KBM-7 (cell line): ENCODE measurements at regions not wholly inside any gene's neighbourhood (a gene's known extent, or its start where the extent isn't known, plus 50 kb on each side); places are given as distances from the start of the nearest gene placed in this dataset.
A peak's percentile ranks its signal among the peaks of the same experiment; 100 is the strongest.

Experiments used
- DNase-seq: peaks from one replicate; pipeline ENCODE4 v3.0.0-alpha.2; 2015
- in situ Hi-C: fragments of 300-500 bp; cut with MboI; formaldehyde crosslinking; loops from 2 replicates; pipeline ENCODE4 v1.14.3; 2020; ENCODE audit warnings: low sequenced_read_pairs, low pct_unique_long_range_greater_than_20kb, mixed read lengths

DNA sequence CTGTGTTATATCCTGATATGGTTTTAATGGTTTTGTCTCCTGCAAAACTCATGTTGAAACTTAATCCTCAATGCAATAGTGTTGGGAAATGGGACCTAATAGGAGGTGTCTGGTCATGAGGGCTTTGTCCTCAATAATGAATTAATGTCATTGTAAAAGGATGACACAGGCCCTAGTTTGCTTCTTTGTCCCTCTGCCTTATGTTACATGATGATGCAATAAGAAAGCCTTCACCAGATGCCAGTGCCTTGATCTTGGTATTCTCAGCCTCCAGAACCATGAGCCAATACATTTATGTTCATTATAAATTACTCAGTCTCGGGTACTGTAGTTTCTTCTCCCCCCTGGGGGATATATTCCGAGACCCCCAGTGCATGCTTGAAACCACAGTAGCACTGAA is 1247.4 kb upstream of the SORCS1 start:
- in situ Hi-C loops = no loop called here
- DNase-seq = no peak

DNA sequence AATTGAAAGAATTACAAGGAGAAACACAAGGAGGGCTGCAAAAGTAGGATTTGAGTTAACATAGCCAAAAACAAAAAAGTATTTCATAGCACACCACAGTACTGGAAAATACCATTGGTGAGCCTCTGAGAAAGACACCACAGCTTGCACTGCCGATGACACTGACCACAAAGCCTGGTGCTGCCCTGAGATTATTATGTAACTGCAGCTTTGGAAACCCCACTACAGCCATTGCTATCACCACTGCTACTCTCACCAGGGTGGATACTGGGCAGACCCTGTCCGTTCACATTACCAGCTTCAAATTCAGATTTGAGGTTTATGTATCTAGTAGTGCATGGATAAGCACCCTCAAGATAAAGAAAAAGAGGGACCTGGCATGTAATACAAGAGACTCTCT is 1246.7 kb upstream of the SORCS1 start:
- no peak for DNase-seq
- in situ Hi-C loops = no loop called here

DNA sequence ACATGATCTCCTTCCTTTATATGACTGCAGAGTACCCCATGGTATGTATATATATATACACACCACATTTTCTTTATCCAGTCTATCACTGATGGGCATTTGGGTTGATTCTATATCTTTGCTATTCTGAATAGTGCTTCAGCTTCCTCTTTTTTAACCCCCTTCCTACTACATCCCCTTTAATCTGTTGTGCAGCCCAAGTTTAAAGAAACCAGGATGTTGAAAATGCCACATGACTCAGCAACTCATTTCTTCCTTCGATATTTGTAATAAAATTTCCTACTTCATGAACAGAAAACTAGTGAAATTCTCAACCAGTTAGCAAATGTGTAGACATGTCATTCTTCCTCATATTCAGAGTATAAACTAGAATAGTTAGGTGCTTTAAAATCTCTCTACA is 1245.7 kb upstream of the SORCS1 start:
- in situ Hi-C loops = no loop called here
- peak; percentile 1 for DNase-seq

GRCh38 chr10:108409306-108409705 is 1244.8 kb upstream of the SORCS1 start:
- no peak for DNase-seq
- in situ Hi-C loops = no loop called here

DNA sequence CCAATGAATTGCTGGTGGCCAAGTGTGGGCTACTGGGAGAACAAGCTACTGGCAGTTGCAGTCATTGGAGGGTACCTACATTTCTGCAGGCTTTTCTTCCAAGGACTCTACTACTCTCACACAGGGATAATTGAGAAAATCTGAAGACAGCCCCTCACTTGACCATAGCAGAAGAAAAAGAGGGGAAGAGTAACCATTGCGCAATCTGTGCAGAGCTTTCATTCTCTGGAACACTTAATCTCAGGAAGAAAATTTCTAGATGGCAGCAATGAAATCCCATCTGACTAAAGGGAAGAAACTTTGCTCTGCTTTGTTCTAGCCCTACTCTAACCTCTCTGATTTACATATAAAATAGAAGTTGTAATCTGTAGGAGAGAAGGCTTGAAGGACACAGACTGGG is 1239.6 kb upstream of the SORCS1 start:
- no peak for DNase-seq
- in situ Hi-C loops = no loop called here

DNA sequence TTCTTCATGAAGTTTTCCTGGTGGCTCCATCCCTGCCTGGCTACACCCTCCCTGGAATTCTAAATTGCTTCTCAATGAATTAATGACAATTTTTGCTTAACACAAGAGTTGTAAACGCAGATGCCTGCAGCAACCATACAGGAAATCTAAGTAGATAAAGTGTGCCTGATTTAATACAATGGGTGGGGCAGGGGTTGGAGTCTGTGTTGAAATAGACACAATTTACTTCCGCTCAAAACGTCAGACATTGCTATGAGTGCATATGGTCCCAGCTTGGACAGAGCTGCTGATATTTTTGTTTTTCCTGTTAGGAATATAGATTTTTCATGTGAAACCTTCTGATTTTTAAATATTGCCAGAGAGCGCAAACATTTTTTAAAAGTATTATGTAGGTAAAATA is 1235.0 kb upstream of the SORCS1 start:
- in situ Hi-C loops = no loop called here

DNA sequence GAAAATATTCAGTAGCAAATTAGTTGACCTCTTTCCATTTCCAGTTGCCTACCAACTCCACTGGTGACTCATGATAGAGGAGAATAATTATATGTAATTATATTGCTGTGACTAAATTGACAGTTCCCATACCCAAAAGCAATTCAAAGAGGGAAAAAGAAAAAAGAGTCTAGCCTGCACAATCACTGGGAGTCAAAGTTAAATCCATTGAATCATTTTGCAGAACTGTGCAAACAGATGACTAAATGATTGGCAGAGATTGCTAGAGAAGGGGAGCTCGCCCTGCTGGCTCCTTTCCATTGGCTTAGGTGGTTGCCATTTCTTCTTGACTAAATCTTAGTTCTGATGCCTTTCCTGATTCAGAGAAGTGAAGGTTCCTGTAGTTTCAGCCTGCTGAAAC is 1228.6 kb upstream of the SORCS1 start:
- DNase-seq = no peak
- in situ Hi-C loops = no loop called here

More for the DNA sequence above, 1235.0 kb upstream of the SORCS1 start:
- no peak for DNase-seq

GRCh38 chr10:108392286-108392685 is 1227.8 kb upstream of the SORCS1 start:
- no peak for DNase-seq

DNA sequence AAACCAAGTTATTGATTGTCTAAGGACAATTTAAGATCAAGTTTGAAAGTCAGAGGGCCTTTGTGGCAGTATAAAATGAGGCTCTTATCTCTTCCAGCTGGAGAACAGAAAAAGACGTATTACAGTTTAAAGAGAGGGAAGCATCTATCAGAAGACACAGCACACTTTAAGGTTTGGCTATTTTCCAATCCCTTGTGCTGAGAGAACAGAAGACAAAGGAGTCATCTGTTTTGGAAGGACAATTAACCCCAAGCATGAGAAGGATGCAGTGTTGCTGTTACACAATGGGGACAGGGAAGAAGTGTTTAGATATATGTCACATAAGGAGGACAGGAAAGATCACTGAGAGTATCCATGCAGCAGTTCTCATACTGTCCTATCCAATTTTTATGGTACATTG is 1224.2 kb upstream of the SORCS1 start:
- no peak for DNase-seq
- in situ Hi-C loops = no loop called here

More at GRCh38 chr10:108392286-108392685, 1227.8 kb upstream of the SORCS1 start:
- in situ Hi-C loops = no loop called here

- no peak for DNase-seq
- in situ Hi-C loops = no loop called here
Observed at GRCh38 chr10:108385963-108386362, 1221.5 kb upstream of the SORCS1 start.

DNA sequence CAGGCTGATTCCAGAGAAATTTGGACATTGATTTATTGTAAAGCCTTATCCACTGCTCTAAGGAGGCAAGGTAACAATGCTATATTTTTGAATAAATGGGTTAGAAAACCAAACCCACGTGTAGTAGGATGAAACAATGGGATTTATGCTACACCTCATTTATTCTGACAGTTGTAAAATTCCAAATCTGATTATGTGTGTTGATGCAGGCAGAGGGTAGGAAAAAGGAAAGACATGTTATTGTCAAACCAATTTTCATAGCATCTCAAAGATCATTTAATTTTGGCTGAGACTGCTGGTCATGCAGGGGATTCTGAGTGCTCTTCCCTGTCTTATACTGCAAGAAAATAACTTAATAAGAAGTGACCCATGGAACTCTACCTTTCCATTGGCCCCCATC is 1219.9 kb upstream of the SORCS1 start:
- in situ Hi-C loops = no loop called here

GRCh38 chr10:108378779-108379178 is 1214.3 kb upstream of the SORCS1 start:
- in situ Hi-C loops = no loop called here
- no peak for DNase-seq

More for the DNA sequence above, 1219.9 kb upstream of the SORCS1 start:
- no peak for DNase-seq

DNA sequence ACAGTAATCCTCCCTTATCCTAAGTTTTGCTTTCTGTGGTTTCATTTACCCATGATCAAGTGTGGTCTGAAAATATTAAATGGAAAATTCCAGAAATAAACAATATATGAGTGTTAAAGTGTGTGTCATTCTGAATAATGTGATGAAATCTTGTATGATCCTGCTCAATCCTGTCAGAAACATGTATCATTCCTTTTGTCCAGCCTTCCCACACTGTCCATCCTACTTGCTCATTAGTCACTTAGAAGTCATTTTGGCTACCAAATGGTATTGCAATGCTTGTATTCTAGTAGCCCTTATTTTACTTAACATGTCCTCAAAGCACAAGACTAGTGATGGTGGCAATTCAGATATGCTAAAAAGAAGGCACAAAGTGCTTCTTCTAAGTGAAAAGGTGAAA is 1211.2 kb upstream of the SORCS1 start:
- in situ Hi-C loops = no loop called here
- DNase-seq = no peak

DNA sequence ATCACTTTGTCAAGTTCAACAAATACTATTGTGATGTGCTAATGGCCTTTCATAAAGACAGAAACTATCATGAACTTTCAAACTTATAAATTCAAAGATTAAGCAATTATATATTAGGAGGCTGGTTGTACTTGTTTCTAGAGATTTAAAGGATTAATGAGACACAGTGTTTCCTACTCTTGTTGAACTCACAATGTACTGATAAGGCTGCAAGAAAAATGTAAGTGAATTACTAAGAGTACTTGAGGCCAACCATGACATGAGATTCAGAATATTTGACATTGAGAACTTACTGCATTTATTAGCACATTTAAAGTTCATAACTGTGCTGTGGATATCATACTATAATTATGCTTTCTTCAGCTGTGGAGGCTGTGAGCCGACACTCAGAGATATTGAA is 1210.5 kb upstream of the SORCS1 start:
- DNase-seq = no peak
- in situ Hi-C loops = no loop called here

GRCh38 chr10:108365541-108365940 is 1201.0 kb upstream of the SORCS1 start:
- in situ Hi-C loops = no loop called here
- DNase-seq = no peak

DNA sequence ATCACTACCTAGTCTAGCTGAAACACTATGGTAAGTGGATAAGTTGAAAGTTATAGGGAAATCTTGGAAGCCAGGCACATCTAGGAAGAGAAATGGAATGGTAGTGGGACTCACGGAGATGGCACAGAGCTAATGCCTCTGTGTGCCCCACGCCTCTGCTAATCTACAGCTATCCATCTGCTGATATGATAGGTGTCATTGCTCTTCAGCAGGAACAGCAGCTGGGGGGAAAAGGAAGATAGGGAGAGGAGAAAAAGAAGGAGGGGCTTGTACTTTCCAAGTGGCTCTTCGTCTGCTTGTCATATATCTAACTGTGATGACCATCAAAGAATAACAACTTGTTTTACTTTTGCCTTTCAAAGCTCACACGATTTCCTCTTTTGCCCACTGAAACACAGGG is 1199.1 kb upstream of the SORCS1 start:
- no peak for DNase-seq
- in situ Hi-C loops = no loop called here

DNA sequence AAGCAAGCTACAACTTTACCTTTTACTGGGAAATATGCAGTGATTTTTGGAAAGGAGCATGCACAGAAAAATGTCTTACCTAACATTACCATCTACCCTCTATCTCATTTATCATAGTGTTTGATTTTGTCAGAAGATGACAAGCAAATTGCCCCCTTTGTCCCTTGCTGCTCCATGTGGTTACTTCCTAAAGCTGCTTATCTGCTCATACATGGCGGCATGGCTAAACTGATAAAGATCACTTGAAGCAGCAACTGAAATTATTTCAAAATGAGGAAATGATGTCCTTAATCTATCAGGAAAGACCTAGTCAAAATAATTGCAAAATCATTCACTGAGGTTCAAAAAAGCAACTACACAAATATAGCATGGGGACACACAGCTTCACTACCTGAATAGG is 1198.5 kb upstream of the SORCS1 start:
- in situ Hi-C loops = no loop called here
- no peak for DNase-seq

GRCh38 chr10:108362296-108362695 is 1197.8 kb upstream of the SORCS1 start:
- DNase-seq = no peak
- in situ Hi-C loops = no loop called here

- in situ Hi-C loops = no loop called here
- DNase-seq = no peak
Observed at GRCh38 chr10:108360187-108360586, 1195.7 kb upstream of the SORCS1 start.

DNA sequence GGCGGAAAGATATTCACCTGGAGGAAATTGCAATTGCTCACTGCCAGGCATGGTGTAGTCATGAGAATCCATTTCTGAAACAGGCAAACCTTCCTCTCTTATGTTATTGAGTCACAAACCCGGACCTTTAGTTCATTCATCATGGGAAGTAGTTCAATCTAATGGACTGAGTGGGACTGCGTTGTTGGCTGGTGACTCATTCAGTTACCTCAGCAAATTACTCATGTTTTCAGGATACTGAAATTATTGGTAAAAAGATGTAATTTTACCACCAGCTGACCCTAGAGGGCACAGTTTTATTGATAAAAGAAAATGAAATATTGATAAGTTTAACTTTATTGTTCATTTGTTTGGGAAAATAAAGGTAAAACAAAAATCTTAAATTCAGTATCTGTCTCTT is 1194.4 kb upstream of the SORCS1 start:
- in situ Hi-C loops = no loop called here
- no peak for DNase-seq

DNA sequence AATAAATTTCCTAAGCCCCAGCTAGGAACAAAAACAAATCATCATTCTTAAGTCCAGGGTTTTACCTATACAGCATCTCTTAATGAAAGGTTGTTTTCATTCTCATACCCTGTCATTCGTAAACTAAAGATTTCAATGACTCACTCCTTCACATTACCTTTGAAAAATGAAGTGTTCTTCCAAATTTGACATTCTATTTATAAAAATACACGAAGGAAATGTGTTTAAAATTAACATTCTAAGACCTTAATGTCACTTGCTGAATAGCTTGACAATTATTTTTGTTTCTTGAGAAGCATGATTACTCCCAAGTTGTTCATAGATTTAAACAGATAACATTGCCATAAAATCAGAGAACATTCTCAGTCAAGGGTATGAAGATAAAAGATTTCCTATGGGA is 1188.3 kb upstream of the SORCS1 start:
- no peak for DNase-seq
- in situ Hi-C loops = no loop called here

GRCh38 chr10:108348215-108348614 is 1183.7 kb upstream of the SORCS1 start:
- DNase-seq = no peak

More at GRCh38 chr10:108348215-108348614, 1183.7 kb upstream of the SORCS1 start:
- in situ Hi-C loops = no loop called here
